Ascending aorta (tissue), 2 donors: ENCODE measurements at regions not wholly inside any gene's neighbourhood (a gene's known extent, or its start where the extent isn't known, plus 50 kb on each side); places are given as distances from the start of the nearest gene placed in this dataset.

Experiments used
- DNase-seq, 2 donors: peaks; one replicate each; pipeline ENCODE4 v3.0.0-alpha.2; 2019; ENCODE audit warnings: low spot score in 2 of 2
- H3K27ac ChIP-seq, 2 donors: fragments of 200-600 bp; sonication (generic); one replicate each; pipeline ENCODE4 v1.5.1; 2016 to 2017; ENCODE audit warnings: mild to moderate bottlenecking in 1 of 2
- H3K27me3 ChIP-seq: fragments of 200-600 bp; sonication (generic); one replicate; pipeline ENCODE4 v1.5.1; 2017
- H3K36me3 ChIP-seq, 2 donors: fragments of 200-600 bp; sonication (generic); one replicate each; pipeline ENCODE4 v1.5.1; 2016
- H3K4me1 ChIP-seq, 2 donors: fragments of 200-600 bp; sonication (generic); one replicate each; pipeline ENCODE4 v1.5.1; 2016 to 2017; ENCODE audit warnings: mild to moderate bottlenecking in 1 of 2
- H3K4me3 ChIP-seq, 2 donors: fragments of 200-600 bp; sonication (generic); one replicate each; pipeline ENCODE4 v1.5.1; 2016 to 2017; ENCODE audit warnings: mild to moderate bottlenecking in 1 of 2
- H3K9me3 ChIP-seq, 2 donors: fragments of 200-600 bp; sonication (generic); one replicate each; pipeline ENCODE4 v1.5.1; 2016
- intact Hi-C: fragments of 100-400 bp; cut with DNase I; formaldehyde crosslinking; loops from one replicate; pipeline ENCODE4 v1.15.1; 2023
- TF ChIP-seq, protein P1 (sequence below), 3 experiments: fragments of 200-600 bp in 2 of 3; fragments of 450-650 bp in 1 of 3; sonication (generic) in 2 of 3; IDR thresholded peaks; one replicate each; pipeline ENCODE4 v1.5.1; 2016 to 2019; ENCODE audit warnings: antibody characterized with exemption in 3 of 3, mild to moderate bottlenecking in 1 of 3, moderate library complexity in 1 of 3

DNA sequence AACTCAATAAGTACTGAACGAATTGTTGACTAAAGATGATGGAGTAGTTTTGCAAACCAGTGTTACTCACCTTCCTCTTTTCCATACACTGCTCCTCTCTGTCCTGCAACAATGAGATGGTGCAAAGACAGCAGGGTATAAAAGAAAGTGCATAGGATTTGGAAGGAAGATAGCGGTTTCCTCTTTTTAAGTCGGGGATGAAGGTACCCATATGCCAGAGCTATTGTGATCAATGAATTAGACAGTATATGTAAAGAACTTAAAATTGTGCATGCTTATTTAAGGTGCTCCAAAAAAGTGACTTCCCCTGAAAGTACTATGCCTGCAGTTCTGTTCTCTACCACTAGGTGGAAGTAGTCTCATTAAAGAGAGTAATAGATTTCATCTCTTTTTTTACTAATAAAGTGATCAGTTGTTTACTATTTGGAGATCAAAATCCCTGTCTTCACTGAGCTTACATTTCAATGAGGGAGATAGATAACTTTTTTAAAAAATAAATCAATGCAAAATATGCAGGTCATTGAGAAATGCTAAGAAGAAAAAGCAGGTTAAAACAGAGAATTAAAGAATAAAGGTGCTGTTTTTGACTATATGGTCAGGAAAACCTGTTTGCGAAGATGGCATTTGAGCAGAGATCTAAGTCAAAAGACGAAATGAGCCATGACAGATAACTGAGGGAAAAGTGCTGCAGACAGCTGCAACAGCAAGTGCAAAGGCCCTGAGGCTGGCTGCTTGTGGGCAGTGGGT lies 339.7 kb upstream of the SLC14A2 start:
- DNase-seq: no peak
- Histone ChIP-seq H3K36me3 (no peaks in the 10 kb centered on the region), H3K9me3 (peaks cover 0 to 7% of the 10 kb centered on the region in 2 donors), H3K4me3 (no peak overlapping the region), H3K27ac (no peak overlapping the region), H3K27me3 (no peaks in the 10 kb centered on the region), H3K4me1 (no peaks in the 10 kb centered on the region)
- intact Hi-C loops: no loop called here
- TF ChIP-seq, protein P1, sequence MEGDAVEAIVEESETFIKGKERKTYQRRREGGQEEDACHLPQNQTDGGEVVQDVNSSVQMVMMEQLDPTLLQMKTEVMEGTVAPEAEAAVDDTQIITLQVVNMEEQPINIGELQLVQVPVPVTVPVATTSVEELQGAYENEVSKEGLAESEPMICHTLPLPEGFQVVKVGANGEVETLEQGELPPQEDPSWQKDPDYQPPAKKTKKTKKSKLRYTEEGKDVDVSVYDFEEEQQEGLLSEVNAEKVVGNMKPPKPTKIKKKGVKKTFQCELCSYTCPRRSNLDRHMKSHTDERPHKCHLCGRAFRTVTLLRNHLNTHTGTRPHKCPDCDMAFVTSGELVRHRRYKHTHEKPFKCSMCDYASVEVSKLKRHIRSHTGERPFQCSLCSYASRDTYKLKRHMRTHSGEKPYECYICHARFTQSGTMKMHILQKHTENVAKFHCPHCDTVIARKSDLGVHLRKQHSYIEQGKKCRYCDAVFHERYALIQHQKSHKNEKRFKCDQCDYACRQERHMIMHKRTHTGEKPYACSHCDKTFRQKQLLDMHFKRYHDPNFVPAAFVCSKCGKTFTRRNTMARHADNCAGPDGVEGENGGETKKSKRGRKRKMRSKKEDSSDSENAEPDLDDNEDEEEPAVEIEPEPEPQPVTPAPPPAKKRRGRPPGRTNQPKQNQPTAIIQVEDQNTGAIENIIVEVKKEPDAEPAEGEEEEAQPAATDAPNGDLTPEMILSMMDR (IDR thresholded peaks at IDR 0.05): peak; percentile 9 to 57 (median 54)

DNA sequence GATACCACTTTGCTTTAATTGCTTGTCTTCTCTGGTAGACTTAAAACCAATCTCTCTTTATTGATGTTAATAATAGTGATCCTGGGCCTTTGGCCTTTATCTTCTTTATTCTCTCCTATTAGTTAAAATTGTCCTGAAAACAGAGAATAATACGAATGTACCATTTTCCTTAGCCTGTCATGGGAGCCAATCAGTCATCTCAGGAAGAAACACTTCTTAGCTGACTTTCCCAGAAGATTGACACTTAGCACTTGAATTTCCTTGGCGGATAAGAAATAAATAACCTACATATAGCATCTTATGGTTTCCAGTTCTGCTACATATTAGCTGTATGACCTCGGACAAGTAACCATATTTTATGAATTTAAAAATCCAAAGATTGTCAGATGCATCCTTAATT lies 338.4 kb upstream of the SLC14A2 start:
- Histone ChIP-seq H3K27ac (no peak overlapping the region), H3K4me3 (no peak overlapping the region), H3K9me3 (no peaks in the 10 kb centered on the region), H3K36me3 (no peaks in the 10 kb centered on the region), H3K4me1 (no peaks in the 10 kb centered on the region), H3K27me3 (no peaks in the 10 kb centered on the region)
- intact Hi-C loops: no loop called here
- TF ChIP-seq, protein P1 (IDR thresholded peaks at IDR 0.05): no peak
- DNase-seq: no peak

DNA sequence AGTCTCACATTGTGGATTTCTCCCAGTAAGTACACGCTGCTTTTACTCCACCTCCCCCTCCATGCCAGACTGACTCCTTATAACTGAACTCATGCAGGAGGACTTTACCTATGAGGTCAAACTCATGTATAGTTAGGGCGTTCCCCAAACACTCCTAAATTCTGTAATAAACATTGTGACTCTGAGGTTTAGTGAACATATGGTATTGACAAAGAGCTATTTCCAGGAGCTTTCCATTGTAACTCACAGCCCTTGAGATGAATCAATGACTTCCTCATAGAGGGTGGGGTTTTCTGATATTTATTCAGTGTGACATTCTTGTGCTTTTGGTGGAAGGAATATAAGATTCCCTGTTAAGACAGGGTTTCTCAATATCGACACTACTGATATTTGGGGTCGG lies 337.4 kb upstream of the SLC14A2 start:
- Histone ChIP-seq H3K27me3 (no peaks in the 10 kb centered on the region), H3K27ac (no peak overlapping the region), H3K4me1 (no peaks in the 10 kb centered on the region), H3K9me3 (no peaks in the 10 kb centered on the region), H3K36me3 (no peaks in the 10 kb centered on the region), H3K4me3 (no peak overlapping the region)
- TF ChIP-seq, protein P1 (IDR thresholded peaks at IDR 0.05): no peak
- no peak for DNase-seq
- intact Hi-C loops: no loop called here

DNA sequence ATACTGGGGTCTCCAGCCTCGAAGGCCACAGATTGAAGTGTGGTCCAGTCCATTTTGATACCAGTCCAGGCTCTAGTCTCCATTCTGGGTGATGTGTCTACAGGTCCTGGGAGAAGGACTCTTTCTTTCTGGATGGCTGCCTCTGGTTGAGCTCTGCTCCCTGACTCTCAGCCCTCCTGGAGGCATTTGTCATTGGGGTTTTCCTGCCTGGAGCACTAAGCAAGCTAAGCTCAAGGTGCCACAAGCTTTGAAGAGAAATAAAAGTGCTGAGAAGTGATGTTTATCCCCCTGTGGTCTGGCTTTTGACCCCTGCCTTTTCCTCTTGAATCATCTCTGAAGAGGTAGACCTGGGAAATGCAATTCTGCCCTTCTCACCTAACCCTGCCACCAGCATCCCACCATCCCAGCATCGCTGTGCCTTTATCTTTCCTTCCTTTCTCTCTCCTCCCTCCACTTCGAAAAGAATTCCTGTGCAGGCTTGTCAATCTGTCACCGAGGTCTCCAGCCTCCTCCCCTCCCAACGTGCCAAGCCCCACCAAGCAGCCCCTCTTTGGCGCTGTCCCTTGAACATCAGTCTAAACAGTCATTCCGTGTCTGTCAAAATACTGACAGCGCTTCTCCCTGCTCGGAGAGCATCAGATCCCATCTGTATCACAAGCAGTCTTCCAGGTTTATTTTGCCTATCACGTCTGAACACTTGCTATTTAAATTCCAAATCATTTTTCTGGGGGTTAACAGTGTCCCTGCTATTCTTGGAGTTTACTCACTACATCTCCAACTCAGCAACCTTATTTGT lies 334.6 kb upstream of the SLC14A2 start:
- intact Hi-C loops: no loop called here
- no peaks in the 10 kb centered on the region for H3K27me3 ChIP-seq
- TF ChIP-seq, protein P1 (IDR thresholded peaks at IDR 0.05): no peak
- H3K27ac ChIP-seq: no peak overlapping the region
- no peak overlapping the region for H3K4me3 ChIP-seq
- no peak for DNase-seq
- H3K4me1 ChIP-seq: no peaks in the 10 kb centered on the region
- H3K9me3 ChIP-seq: no peaks in the 10 kb centered on the region
- H3K36me3 ChIP-seq: no peaks in the 10 kb centered on the region

DNA sequence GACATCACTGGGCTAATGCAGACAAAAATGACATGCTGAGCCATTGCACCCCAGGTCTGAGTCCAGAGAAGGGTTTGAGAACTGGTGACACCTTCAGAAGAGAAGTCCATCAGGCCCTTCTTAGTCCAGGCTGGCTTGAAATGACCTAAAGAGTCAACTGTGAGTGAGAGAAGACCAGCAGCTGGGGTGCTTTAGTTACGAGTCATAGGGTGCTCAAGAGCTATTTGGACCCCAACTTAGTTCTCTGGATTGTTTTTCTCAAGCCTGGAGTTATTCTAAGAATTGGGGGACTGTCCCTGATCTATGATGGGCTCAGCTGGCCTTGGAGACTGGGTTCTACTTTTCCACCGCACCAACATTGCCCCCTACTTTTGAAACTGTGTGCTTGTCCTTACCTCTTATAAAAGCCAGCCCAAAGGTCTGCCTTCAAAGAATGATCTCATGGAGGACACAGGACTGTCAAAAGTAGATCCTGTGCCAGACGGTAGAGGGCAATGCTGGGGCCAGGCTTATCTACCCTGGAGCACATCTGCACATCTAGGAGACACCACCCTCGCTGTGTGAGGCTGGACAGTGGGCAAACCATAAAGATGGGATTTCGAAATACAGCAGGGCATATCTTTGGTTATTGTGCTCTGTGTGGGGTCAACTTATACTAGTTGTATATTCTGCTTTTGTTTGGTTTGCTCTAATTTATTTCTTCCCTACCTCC lies 333.0 kb upstream of the SLC14A2 start:
- H3K4me3 ChIP-seq: no peak overlapping the region
- H3K9me3 ChIP-seq: no peaks in the 10 kb centered on the region
- H3K4me1 ChIP-seq: no peaks in the 10 kb centered on the region
- no peak for DNase-seq
- no peaks in the 10 kb centered on the region for H3K27me3 ChIP-seq
- H3K27ac ChIP-seq: no peak overlapping the region
- no peaks in the 10 kb centered on the region for H3K36me3 ChIP-seq
- intact Hi-C loops: no loop called here
- TF ChIP-seq, protein P1 (IDR thresholded peaks at IDR 0.05): no peak
